Nephron progenitor cell (in vitro differentiated cells): ENCODE measurements at regions not wholly inside any gene's neighbourhood (a gene's known extent, or its start where the extent isn't known, plus 50 kb on each side); places are given as distances from the start of the nearest gene placed in this dataset.

ENCODE experiments used
- DNase-seq: peaks from one replicate; pipeline ENCODE4 v3.0.0; 2021
- H3K27ac Mint-ChIP-seq: 2 replicates; pipeline ENCODE4 v1.8.0; 2021; ENCODE audit warnings: mild to moderate bottlenecking, moderate library complexity, mixed read lengths
- H3K27me3 Mint-ChIP-seq: 2 replicates; pipeline ENCODE4 v1.8.0; 2021; ENCODE audit warnings: mild to moderate bottlenecking, low read depth, mixed read lengths; ENCODE audit not compliant: poor library complexity
- H3K36me3 Mint-ChIP-seq: 2 replicates; pipeline ENCODE4 v1.8.0; 2021; ENCODE audit warnings: low read depth, mixed read lengths
- H3K4me1 Mint-ChIP-seq: 2 replicates; pipeline ENCODE4 v1.8.0; 2021; ENCODE audit warnings: mixed read lengths
- H3K4me3 Mint-ChIP-seq: 2 replicates; pipeline ENCODE4 v1.8.0; 2021; ENCODE audit warnings: mild to moderate bottlenecking, moderate library complexity, mixed read lengths
- H3K9me3 Mint-ChIP-seq: 2 replicates; pipeline ENCODE4 v1.8.0; 2021; ENCODE audit warnings: mild to moderate bottlenecking, moderate library complexity, mixed read lengths
- TF ChIP-seq, protein P1 (sequence below): fragments of 200-600 bp; sonication (generic); IDR thresholded peaks from 2 replicates; pipeline ENCODE4 v1.5.0; 2021; ENCODE audit warnings: antibody characterized with exemption

DNA sequence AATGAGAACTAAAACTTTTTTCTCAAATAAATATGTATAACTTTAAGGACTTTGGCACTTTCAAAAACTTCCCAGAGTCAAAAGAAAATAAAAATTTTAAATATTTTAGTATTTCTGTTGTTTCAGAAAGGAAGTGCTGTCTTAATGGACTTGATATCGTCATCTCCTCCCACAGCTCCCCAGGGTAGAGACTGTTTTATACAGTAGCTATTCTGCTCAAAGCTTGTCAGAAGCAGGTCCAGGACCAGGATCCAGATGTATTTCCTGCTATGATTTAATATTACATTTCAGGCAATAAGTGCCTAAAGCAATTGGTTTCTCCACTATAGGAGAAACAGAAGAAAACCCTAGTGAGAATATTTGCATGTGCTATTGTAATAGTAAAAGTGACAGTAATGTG, 218.5 kb upstream of the G2E3 start:
- Mint-ChIP-seq H3K27me3 (peaks cover 3% of the 10 kb centered on the region), H3K27ac (no peak overlapping the region), H3K36me3 (no peaks in the 10 kb centered on the region), H3K4me1 (no peaks in the 10 kb centered on the region), H3K4me3 (no peak overlapping the region), H3K9me3 (peaks cover 6% of the 10 kb centered on the region)
- TF ChIP-seq, protein P1, sequence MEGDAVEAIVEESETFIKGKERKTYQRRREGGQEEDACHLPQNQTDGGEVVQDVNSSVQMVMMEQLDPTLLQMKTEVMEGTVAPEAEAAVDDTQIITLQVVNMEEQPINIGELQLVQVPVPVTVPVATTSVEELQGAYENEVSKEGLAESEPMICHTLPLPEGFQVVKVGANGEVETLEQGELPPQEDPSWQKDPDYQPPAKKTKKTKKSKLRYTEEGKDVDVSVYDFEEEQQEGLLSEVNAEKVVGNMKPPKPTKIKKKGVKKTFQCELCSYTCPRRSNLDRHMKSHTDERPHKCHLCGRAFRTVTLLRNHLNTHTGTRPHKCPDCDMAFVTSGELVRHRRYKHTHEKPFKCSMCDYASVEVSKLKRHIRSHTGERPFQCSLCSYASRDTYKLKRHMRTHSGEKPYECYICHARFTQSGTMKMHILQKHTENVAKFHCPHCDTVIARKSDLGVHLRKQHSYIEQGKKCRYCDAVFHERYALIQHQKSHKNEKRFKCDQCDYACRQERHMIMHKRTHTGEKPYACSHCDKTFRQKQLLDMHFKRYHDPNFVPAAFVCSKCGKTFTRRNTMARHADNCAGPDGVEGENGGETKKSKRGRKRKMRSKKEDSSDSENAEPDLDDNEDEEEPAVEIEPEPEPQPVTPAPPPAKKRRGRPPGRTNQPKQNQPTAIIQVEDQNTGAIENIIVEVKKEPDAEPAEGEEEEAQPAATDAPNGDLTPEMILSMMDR: no peak
- DNase-seq: no peak

DNA sequence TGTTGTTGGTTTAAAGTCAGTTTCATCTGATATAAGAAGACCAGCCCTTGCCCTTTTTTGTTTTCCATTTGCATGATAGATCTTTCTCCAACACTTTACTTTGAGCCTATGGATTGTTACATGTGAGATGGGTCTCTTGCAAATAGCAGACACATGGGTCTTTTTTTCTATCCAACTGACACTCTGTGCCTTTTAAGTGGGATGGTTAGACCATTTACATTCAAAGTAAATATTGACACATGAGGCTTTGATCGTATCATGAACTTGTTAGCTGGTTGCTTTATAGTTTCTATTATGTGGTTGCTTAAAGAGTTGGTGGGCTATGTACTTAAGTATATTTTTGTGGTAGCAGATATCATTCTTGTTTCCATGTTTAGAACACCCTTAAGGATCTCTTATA, 213.4 kb upstream of the G2E3 start:
- H3K27ac Mint-ChIP-seq: no peak overlapping the region
- DNase-seq: no peak
- H3K36me3 Mint-ChIP-seq: no peaks in the 10 kb centered on the region
- H3K4me1 Mint-ChIP-seq: no peaks in the 10 kb centered on the region
- no peak overlapping the region for H3K4me3 Mint-ChIP-seq
- peaks cover 3% of the 10 kb centered on the region for H3K27me3 Mint-ChIP-seq
- H3K9me3 Mint-ChIP-seq: peaks cover 16% of the 10 kb centered on the region
- TF ChIP-seq, protein P1: no peak

DNA sequence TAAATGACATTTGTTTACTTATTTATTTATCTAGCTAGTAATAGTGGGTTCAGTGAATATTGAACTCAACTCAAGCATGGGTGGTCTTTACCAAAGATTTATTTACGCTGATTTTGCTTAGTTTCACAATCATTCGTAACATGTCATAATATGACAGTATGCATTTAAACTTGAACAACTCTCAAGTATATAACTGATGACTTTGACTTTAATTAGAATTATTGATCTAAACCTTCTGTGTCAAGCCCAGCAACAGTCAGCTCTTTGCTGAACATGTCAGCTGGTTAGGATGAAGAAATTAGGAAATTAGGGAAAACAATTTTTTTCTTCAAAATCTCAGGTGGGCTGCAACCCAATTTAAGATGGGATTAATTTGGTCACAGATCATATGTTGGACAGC, 210.5 kb upstream of the G2E3 start:
- Mint-ChIP-seq H3K27ac (no peak overlapping the region), H3K27me3 (no peaks in the 10 kb centered on the region), H3K4me1 (no peaks in the 10 kb centered on the region), H3K36me3 (no peaks in the 10 kb centered on the region), H3K4me3 (no peak overlapping the region), H3K9me3 (peaks cover 16% of the 10 kb centered on the region)
- no peak for DNase-seq
- TF ChIP-seq, protein P1: no peak

DNA sequence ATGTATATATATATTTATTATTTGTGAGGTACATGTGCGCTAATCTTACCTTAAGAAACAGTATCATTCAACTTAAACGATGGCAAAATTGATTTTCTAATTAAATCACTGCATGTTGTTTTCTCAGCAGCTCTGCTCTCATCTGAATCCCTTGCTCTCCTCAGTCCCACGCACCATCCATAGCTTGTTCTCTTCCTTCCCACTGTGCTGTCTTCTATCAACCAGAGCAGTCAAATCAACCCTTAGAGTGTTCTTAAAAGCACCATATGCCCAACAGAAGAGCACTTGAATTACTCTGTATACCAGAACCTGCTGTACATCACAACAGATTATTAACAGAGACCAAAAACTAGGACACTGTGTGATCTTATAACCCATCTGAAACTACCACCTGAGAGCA, 209.4 kb upstream of the G2E3 start:
- Mint-ChIP-seq H3K36me3 (no peaks in the 10 kb centered on the region), H3K27ac (no peak overlapping the region), H3K4me3 (no peak overlapping the region), H3K4me1 (no peaks in the 10 kb centered on the region), H3K9me3 (peaks cover 16% of the 10 kb centered on the region), H3K27me3 (no peaks in the 10 kb centered on the region)
- TF ChIP-seq, protein P1: no peak
- DNase-seq: no peak

DNA sequence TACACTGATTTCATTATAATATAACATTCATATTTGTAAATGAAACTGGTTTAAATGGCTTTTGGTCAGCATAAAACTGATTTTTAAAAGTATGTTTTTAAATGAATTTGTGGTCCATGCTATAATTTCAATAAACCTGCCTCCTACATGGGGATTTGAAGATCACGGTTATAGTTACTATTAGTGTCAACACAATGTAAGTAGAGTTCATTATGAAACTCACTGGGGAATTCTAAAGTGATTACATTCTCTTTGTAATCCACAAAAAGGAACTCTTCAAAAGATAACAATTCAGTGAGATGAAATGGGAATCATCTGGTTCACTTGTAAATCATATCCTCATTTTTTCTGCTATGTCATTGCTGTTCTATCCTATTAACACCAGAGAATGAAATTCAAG, 204.5 kb upstream of the G2E3 start:
- no peaks in the 10 kb centered on the region for H3K36me3 Mint-ChIP-seq
- H3K9me3 Mint-ChIP-seq: peaks cover 2% of the 10 kb centered on the region
- no peak for DNase-seq
- no peak overlapping the region for H3K27ac Mint-ChIP-seq
- H3K4me1 Mint-ChIP-seq: peaks cover 18% of the 10 kb centered on the region
- H3K27me3 Mint-ChIP-seq: no peaks in the 10 kb centered on the region
- TF ChIP-seq, protein P1: no peak
- H3K4me3 Mint-ChIP-seq: no peak overlapping the region

DNA sequence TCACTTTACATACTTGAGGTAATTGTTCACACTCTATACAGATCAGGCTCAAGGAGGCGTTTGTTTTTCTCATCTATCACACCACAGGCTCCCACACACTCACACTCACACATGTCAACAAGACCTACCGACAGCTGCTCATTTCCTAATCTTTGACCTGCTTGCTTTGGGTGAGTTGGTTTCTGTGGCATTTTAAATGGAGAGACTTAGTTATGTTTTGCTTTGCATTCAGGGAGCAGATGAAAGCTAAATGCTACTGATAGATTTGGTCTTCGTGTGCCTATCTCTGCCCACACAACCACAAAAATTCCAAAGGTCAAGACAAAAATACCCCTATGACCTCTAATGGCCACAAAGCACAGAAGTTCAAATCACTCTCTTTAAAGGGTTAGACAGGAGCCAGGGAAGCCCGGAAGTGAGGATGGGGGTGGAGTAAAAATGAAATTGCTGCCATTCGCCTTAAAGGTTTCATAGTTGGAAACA, 203.5 kb upstream of the G2E3 start:
- H3K9me3 Mint-ChIP-seq: peaks cover 11% of the 10 kb centered on the region
- H3K4me1 Mint-ChIP-seq: peaks cover 18% of the 10 kb centered on the region
- H3K27me3 Mint-ChIP-seq: no peaks in the 10 kb centered on the region
- no peak overlapping the region for H3K27ac Mint-ChIP-seq
- TF ChIP-seq, protein P1: no peak
- DNase-seq: no peak
- no peak overlapping the region for H3K4me3 Mint-ChIP-seq
- no peaks in the 10 kb centered on the region for H3K36me3 Mint-ChIP-seq
